Kidney capillary endothelial cell (primary cell): ENCODE measurements at regions not wholly inside any gene's neighbourhood (a gene's known extent, or its start where the extent isn't known, plus 50 kb on each side); places are given as distances from the start of the nearest gene placed in this dataset.
"Not testable (repeated sequence)": the region's sequence is repeated elsewhere in the genome, so short reads cannot be mapped to it uniquely, and the experiment has no call there.

ENCODE experiments used
- DNase-seq: peaks from one replicate; pipeline ENCODE4 v3.0.0-alpha.2; 2018; ENCODE audit warnings: low spot score

- no peak for DNase-seq
Measured at GRCh38 chr3:31184261-31185061, 290.0 kb upstream of the GADL1 start.

- no peak for DNase-seq
Measured at GRCh38 chr3:31185062-31185357, 290.5 kb upstream of the GADL1 start.

- no peak for DNase-seq
Measured at GRCh38 chr3:31186041-31186440, 291.6 kb upstream of the GADL1 start.

GRCh38 chr3:31187380-31187779, 292.9 kb upstream of the GADL1 start:
- DNase-seq: no peak

- no peak for DNase-seq
Measured at GRCh38 chr3:31188112-31188511, 293.7 kb upstream of the GADL1 start.

- no peak for DNase-seq
Measured at GRCh38 chr3:31189330-31189729, 294.9 kb upstream of the GADL1 start.

- no peak for DNase-seq
Measured at GRCh38 chr3:31189971-31190370, 295.5 kb upstream of the GADL1 start.

- no peak for DNase-seq
Measured at GRCh38 chr3:31191354-31191753, 296.9 kb upstream of the GADL1 start.

GRCh38 chr3:31193429-31193828, 299.0 kb upstream of the GADL1 start:
- no peak for DNase-seq

GRCh38 chr3:31193871-31194270, 299.4 kb upstream of the GADL1 start:
- no peak for DNase-seq

GRCh38 chr3:31196261-31196660, 301.8 kb upstream of the GADL1 start:
- DNase-seq: no peak

GRCh38 chr3:31196881-31197364, 302.5 kb upstream of the GADL1 start:
- DNase-seq: no peak

- no peak for DNase-seq
Measured at GRCh38 chr3:31197941-31198340, 303.5 kb upstream of the GADL1 start.

GRCh38 chr3:31198890-31199289, 304.4 kb upstream of the GADL1 start:
- no peak for DNase-seq

GRCh38 chr3:31203960-31204795, 309.7 kb upstream of the GADL1 start:
- DNase-seq: no peak

- not testable (repeated sequence) for DNase-seq
Measured at GRCh38 chr3:31204796-31205056, 310.3 kb upstream of the GADL1 start.

- DNase-seq: no peak
Measured at GRCh38 chr3:31210068-31210645, 315.7 kb upstream of the GADL1 start.

GRCh38 chr3:31213869-31214486, 318.7 kb upstream of the STT3B start:
- DNase-seq: peak; percentile 43

- no peak for DNase-seq
Measured at GRCh38 chr3:31218082-31218481, 314.6 kb upstream of the STT3B start.

GRCh38 chr3:31219131-31219843, 313.4 kb upstream of the STT3B start:
- no peak for DNase-seq

- no peak for DNase-seq
Measured at GRCh38 chr3:31220431-31220830, 312.3 kb upstream of the STT3B start.

- DNase-seq: no peak
Measured at GRCh38 chr3:31223278-31223677, 309.4 kb upstream of the STT3B start.
